ENCODE measurements at regions not wholly inside any gene's neighbourhood (a gene's known extent, or its start where the extent isn't known, plus 50 kb on each side); places are given as distances from the start of the nearest gene placed in this dataset.

- Histone ChIP-seq H3K36me3 (ENCODE audit: control insufficient read depth in 2 of 4, insufficient read depth in 4 of 4, low read length in 3 of 4) (no peaks in the 10 kb centered on the region), H3K14ac (ENCODE audit: insufficient read length) (no peak overlapping the region), H2BK15ac (ENCODE audit: low read length) (no peak overlapping the region), H3K23me2 (ENCODE audit: low read depth, low read length) (no peaks in the 10 kb centered on the region), H3K27ac (ENCODE audit: low read depth, low read length) (no peak overlapping the region), H3K4ac (replicated peaks; ENCODE audit: insufficient read length, low read depth, low read length) (no peak overlapping the region), H3K4me3 (ENCODE audit: extremely low read depth in 1 of 4, insufficient read depth in 2 of 4, low read depth in 3 of 4, low read length in 4 of 4) (no peak overlapping the region), H3K79me2 (ENCODE audit: control insufficient read depth in 1 of 2, insufficient read depth in 2 of 2, low read length in 2 of 2) (no peaks in the 10 kb centered on the region), H3K9ac (replicated peaks in 1 of 4; ENCODE audit: extremely low read depth in 1 of 4, low read depth in 3 of 4, low read length in 3 of 4) (no peak overlapping the region), H2AK5ac (ENCODE audit: low read depth, low read length) (no peak overlapping the region), H2AFZ (ENCODE audit: low read length) (0 out of 2 replicates have a peak overlapping the region, but pooled peaks have one; percentile 9), H2BK5ac (ENCODE audit: low read depth, low read length) (no peak overlapping the region), H3K18ac (ENCODE audit: extremely low read depth, low read length) (no peak overlapping the region), H4K91ac (replicated peaks; ENCODE audit: insufficient read length, low read length) (no peak overlapping the region), H4K5ac (ENCODE audit: insufficient read length, low read depth, low read length) (no peak overlapping the region), H4K20me1 (replicated peaks in 1 of 2; ENCODE audit: control insufficient read depth in 1 of 2, insufficient read depth in 2 of 2, low read length in 2 of 2) (no peaks in the 10 kb centered on the region), H3K4me1 (replicated peaks in 1 of 4; ENCODE audit: control insufficient read depth in 3 of 4, insufficient read depth in 4 of 4, low read length in 3 of 4) (no peaks in the 10 kb centered on the region), H3K23ac (ENCODE audit: insufficient read length) (no peak overlapping the region), H4K8ac (ENCODE audit: extremely low read depth, insufficient read depth, low read length) (no peak overlapping the region), H2BK120ac (replicated peaks; ENCODE audit: low read depth, low read length) (no peak overlapping the region), H3K56ac (replicated peaks; ENCODE audit: insufficient read length, low read depth, low read length) (no peak overlapping the region), H3K9me3 (ENCODE audit: insufficient read depth in 2 of 2, low read depth in 1 of 2, low read length in 1 of 2) (no peaks in the 10 kb centered on the region), H2BK12ac (ENCODE audit: low read depth, low read length) (no peak overlapping the region), H2BK20ac (ENCODE audit: low read length) (no peak overlapping the region), H3K79me1 (ENCODE audit: low read depth, low read length) (no peaks in the 10 kb centered on the region), H3K4me2 (ENCODE audit: insufficient read depth in 1 of 2, low read depth in 2 of 2, low read length in 2 of 2) (no peak overlapping the region), H3K27me3 (replicated peaks in 1 of 4; ENCODE audit: control insufficient read depth in 3 of 4, extremely low read depth in 1 of 4, insufficient read depth in 3 of 4, low read length in 3 of 4) (no peaks in the 10 kb centered on the region)
- POLR2A ChIA-PET (ENCODE audit: partially characterized antibody) = no interaction called here
- FAIRE-seq (no peak), DNase-seq (ENCODE audit: low read depth in 1 of 2, low spot score in 2 of 2) (no peak)
- WGBS, 2 experiments (ENCODE audit: extremely low coverage in 1 of 2, insufficient coverage in 1 of 2, insufficient read length in 1 of 2, insufficient replicate concordance in 2 of 2, low coverage in 1 of 2, low lambda C conversion rate in 2 of 2, missing lambda C conversion rate in 1 of 2) = 96% methylated on average over 2 of the region's 2 CpGs; no CpG with 5 or more reads in 1 of the 2 experiments
- CTCF ChIA-PET (ENCODE audit: partially characterized antibody) = no interaction called here
- TF ChIP-seq POLR2AphosphoS5 (IDR thresholded peaks at IDR 0.05; ENCODE audit: low read depth, low read length) (no peak), E2F6 (IDR thresholded peaks at IDR 0.05) (no peak), KDM4A (IDR thresholded peaks at IDR 0.05; ENCODE audit: low read depth, low read length, severe bottlenecking) (no peak), RAD21 (IDR thresholded peaks at IDR 0.05 in 1 of 2, conservative IDR thresholded peaks at IDR 0.05 in 1 of 2; ENCODE audit: low read depth in 2 of 2, low read length in 2 of 2) (no peak), CREB1 (IDR thresholded peaks at IDR 0.05) (no peak), TCF12 (IDR thresholded peaks at IDR 0.05; ENCODE audit: low read depth, low read length) (no peak), KDM1A (IDR thresholded peaks at IDR 0.05; ENCODE audit: borderline replicate concordance, low read length) (no peak), GABPA (IDR thresholded peaks at IDR 0.05; ENCODE audit: borderline replicate concordance, insufficient read depth, low read length) (no peak), KDM5A (IDR thresholded peaks at IDR 0.05; ENCODE audit: low read length) (no peak), TAF7 (optimal IDR thresholded peaks at IDR 0.05; ENCODE audit: borderline replicate concordance, low read depth, low read length) (no peak), PHF8 (conservative IDR thresholded peaks at IDR 0.05; ENCODE audit: low read depth, low read length) (no peak), BCL11A (IDR thresholded peaks at IDR 0.05; ENCODE audit: low read depth in 2 of 2, low read length in 2 of 2) (no peak), ZNF274 (IDR thresholded peaks at IDR 0.05; ENCODE audit: borderline replicate concordance, extremely low read depth, low read length) (no peak)
Observed at GRCh38 chr18:40109252-40110049, 1845.6 kb upstream of the PIK3C3 start.

All from H1 (cell line).